B cell (primary cell): ENCODE measurements at regions not wholly inside any gene's neighbourhood (a gene's known extent, or its start where the extent isn't known, plus 50 kb on each side); places are given as distances from the start of the nearest gene placed in this dataset.

Experiments
- ATAC-seq: fragments of 200-7000 bp; cut with Tn5 transposase; one replicate; pipeline ENCODE4 v1.10.0; 2021; ENCODE audit warnings: low read depth, mild to moderate bottlenecking, moderate number of reproducible peaks, moderate library complexity
- CTCF ChIA-PET: fragments of 350-600 bp; sonication (Branson Sonifier 250); formaldehyde crosslinking; loops from one replicate; lab custom pipeline; 2021; ENCODE audit warnings: antibody characterized with exemption, inconsistent platforms; lab: Charles Lee
- POLR2A ChIA-PET: fragments of 350-600 bp; sonication (Branson Sonifier 250); formaldehyde crosslinking; loops from one replicate; lab custom pipeline; 2021; ENCODE audit warnings: antibody characterized with exemption; lab: Charles Lee
- DNase-seq: peaks from one replicate; pipeline ENCODE4 v3.0.0; 2013
- H2AFZ ChIP-seq: 2 replicates; pipeline ENCODE4 v1.6.1; 2012; ENCODE audit warnings: mild to moderate bottlenecking, low read depth, low read length; ENCODE audit not compliant: insufficient read depth, poor library complexity, severe bottlenecking
- H3K27ac ChIP-seq, 2 donors: 1 replicate in 1 of 2; 2 replicates in 1 of 2; pipeline ENCODE4 v1.5.1; 2012 to 2013; ENCODE audit warnings: low read length in 2 of 2, mild to moderate bottlenecking in 2 of 2, moderate library complexity in 1 of 2
- H3K27me3 ChIP-seq, 4 experiments: fragments of 200-600 bp in 1 of 4; sonication (generic) in 1 of 4; replicated peaks in 1 of 4; 1 replicate in 2 of 4; 2 replicates in 2 of 4; pipeline versions ENCODE4 v1.6.1 to v1.7.0; 2013 to 2016; ENCODE audit warnings: low read length in 3 of 4, mild to moderate bottlenecking in 2 of 4, mixed read lengths in 1 of 4, moderate library complexity in 1 of 4; ENCODE audit not compliant: insufficient read depth in 4 of 4, control insufficient read depth in 3 of 4; ENCODE audit errors: control extremely low read depth in 1 of 4
- H3K36me3 ChIP-seq, 2 experiments: replicated peaks in 1 of 2; 1 replicate in 1 of 2; 2 replicates in 1 of 2; pipeline versions ENCODE4 v1.6.1 to v1.7.1; 2013; ENCODE audit warnings: low read length in 1 of 2; ENCODE audit not compliant: insufficient read depth in 2 of 2, control insufficient read depth in 1 of 2; ENCODE audit errors: control extremely low read depth in 1 of 2, extremely low read depth in 1 of 2
- H3K4me1 ChIP-seq, 2 donors: fragments of 200-600 bp in 1 of 2; sonication (generic) in 1 of 2; 1 replicate in 1 of 2; 2 replicates in 1 of 2; pipeline versions ENCODE4 v1.5.1 to v1.6.1; 2013 to 2017; ENCODE audit warnings: low read length in 2 of 2; ENCODE audit not compliant: control insufficient read depth in 2 of 2, insufficient read depth in 2 of 2
- H3K4me2 ChIP-seq: replicated peaks from 2 replicates; pipeline ENCODE3; 2012; ENCODE audit warnings: mild to moderate bottlenecking, low read depth, low read length; ENCODE audit not compliant: poor library complexity, severe bottlenecking
- H3K4me3 ChIP-seq, 5 experiments: fragments of 200-600 bp in 1 of 5; sonication (generic) in 1 of 5; 1 replicate in 3 of 5; 2 replicates in 2 of 5; pipeline versions ENCODE4 v1.5.1 to v1.7.0; 2011 to 2016; ENCODE audit warnings: low read length in 4 of 5, mild to moderate bottlenecking in 4 of 5, low read depth in 2 of 5, control low read depth in 1 of 5, moderate library complexity in 1 of 5; ENCODE audit not compliant: insufficient read depth in 1 of 5; ENCODE audit errors: control extremely low read depth in 1 of 5, extremely low read depth in 1 of 5
- H3K79me2 ChIP-seq: fragments of 200-600 bp; sonication (generic); one replicate; pipeline ENCODE4 v1.6.0; 2016; ENCODE audit warnings: low read length; ENCODE audit not compliant: control insufficient read depth, insufficient read depth
- H3K9ac ChIP-seq: fragments of 200-600 bp; sonication (generic); 2 replicates; pipeline ENCODE4 v1.6.1; 2017; ENCODE audit warnings: mild to moderate bottlenecking, low read length, moderate library complexity
- H3K9me3 ChIP-seq, 3 donors: one replicate each; pipeline versions ENCODE4 v1.6.1 to v1.7.1; 2013; ENCODE audit warnings: low read length in 2 of 3; ENCODE audit not compliant: control insufficient read depth in 2 of 3, insufficient read depth in 1 of 3; ENCODE audit errors: control extremely low read depth in 1 of 3
- H4K20me1 ChIP-seq: 2 replicates; pipeline ENCODE4 v1.6.0; 2012; ENCODE audit warnings: mild to moderate bottlenecking, low read length; ENCODE audit not compliant: insufficient read depth, control insufficient read depth, poor library complexity, severe bottlenecking
- H3K27ac Mint-ChIP-seq: one replicate; pipeline ENCODE4 v1.8.0; 2021; ENCODE audit warnings: mixed read lengths
- H3K27me3 Mint-ChIP-seq: one replicate; pipeline ENCODE4 v1.8.0; 2021; ENCODE audit warnings: mixed read lengths
- H3K4me1 Mint-ChIP-seq: one replicate; pipeline ENCODE4 v1.8.0; 2021; ENCODE audit warnings: mixed read lengths
- H3K4me3 Mint-ChIP-seq: one replicate; pipeline ENCODE4 v1.8.0; 2021; ENCODE audit warnings: mixed read lengths
- H3K9me3 Mint-ChIP-seq: one replicate; pipeline ENCODE4 v1.8.0; 2022; ENCODE audit warnings: mixed read lengths; ENCODE audit not compliant: insufficient read depth
- EZH2 ChIP-seq: IDR thresholded peaks from 2 replicates; pipeline ENCODE4 v1.6.1; 2012; ENCODE audit warnings: borderline replicate concordance, low read depth, mild to moderate bottlenecking, moderate library complexity, low read length; ENCODE audit not compliant: insufficient read depth, poor library complexity, severe bottlenecking
- WGBS: methylation state at CpG from one replicate; pipeline ENCODE4 v1.1.5; 2013; ENCODE audit warnings: missing lambda C conversion rate; ENCODE audit not compliant: insufficient coverage; 5-methylcytosine and 5-hydroxymethylcytosine counted together
- intact Hi-C: fragments of 100-400 bp; cut with micrococcal nuclease; formaldehyde crosslinking; loops from one replicate; pipeline ENCODE4 v1.10.0; 2022
- TF ChIP-seq, protein P1 (sequence below): fragments of 200-600 bp; IDR thresholded peaks from one replicate; pipeline ENCODE4 v1.8.0; 2022; ENCODE audit warnings: antibody characterized with exemption, mild to moderate bottlenecking

GRCh38 chr6:126570507-126570906 is 230.6 kb downstream of the CENPW start:
- no peak overlapping the region for H2AFZ ChIP-seq
- no peak overlapping the region for H3K4me3 ChIP-seq
- no peaks in the 10 kb centered on the region for H3K27me3 ChIP-seq
- WGBS = no CpG with 5 or more reads among the region's 1 CpG
- no peaks in the 10 kb centered on the region for H3K9me3 Mint-ChIP-seq
- H3K27me3 Mint-ChIP-seq = no peaks in the 10 kb centered on the region
- no peaks in the 10 kb centered on the region for H3K4me1 ChIP-seq
- intact Hi-C loops = no loop called here
- H3K9ac ChIP-seq = no peak overlapping the region
- H4K20me1 ChIP-seq = no peaks in the 10 kb centered on the region
- ChIA-PET POLR2A (no interaction called here), CTCF (interaction anchor here (0.7 kb wide), 1 partner anchor 116 kb away, joined by 3 read pairs; no protein-coding TSS in a partner anchor)
- no peaks in the 10 kb centered on the region for H3K4me1 Mint-ChIP-seq
- TF ChIP-seq, protein P1, sequence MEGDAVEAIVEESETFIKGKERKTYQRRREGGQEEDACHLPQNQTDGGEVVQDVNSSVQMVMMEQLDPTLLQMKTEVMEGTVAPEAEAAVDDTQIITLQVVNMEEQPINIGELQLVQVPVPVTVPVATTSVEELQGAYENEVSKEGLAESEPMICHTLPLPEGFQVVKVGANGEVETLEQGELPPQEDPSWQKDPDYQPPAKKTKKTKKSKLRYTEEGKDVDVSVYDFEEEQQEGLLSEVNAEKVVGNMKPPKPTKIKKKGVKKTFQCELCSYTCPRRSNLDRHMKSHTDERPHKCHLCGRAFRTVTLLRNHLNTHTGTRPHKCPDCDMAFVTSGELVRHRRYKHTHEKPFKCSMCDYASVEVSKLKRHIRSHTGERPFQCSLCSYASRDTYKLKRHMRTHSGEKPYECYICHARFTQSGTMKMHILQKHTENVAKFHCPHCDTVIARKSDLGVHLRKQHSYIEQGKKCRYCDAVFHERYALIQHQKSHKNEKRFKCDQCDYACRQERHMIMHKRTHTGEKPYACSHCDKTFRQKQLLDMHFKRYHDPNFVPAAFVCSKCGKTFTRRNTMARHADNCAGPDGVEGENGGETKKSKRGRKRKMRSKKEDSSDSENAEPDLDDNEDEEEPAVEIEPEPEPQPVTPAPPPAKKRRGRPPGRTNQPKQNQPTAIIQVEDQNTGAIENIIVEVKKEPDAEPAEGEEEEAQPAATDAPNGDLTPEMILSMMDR = no peak
- TF ChIP-seq EZH2 = no peak
- H3K9me3 ChIP-seq = no peaks in the 10 kb centered on the region
- no peak for DNase-seq
- ATAC-seq = no peak
- no peak overlapping the region for H3K4me3 Mint-ChIP-seq
- H3K27ac ChIP-seq = no peak overlapping the region
- H3K79me2 ChIP-seq = no peaks in the 10 kb centered on the region
- no peak overlapping the region for H3K27ac Mint-ChIP-seq
- no peak overlapping the region for H3K4me2 ChIP-seq
- H3K36me3 ChIP-seq = no peaks in the 10 kb centered on the region

- Histone ChIP-seq H3K4me2 (no peak overlapping the region), H2AFZ (no peak overlapping the region), H3K4me3 (no peak overlapping the region), H3K27me3 (no peaks in the 10 kb centered on the region), H4K20me1 (no peaks in the 10 kb centered on the region), H3K9ac (no peak overlapping the region), H3K9me3 (no peaks in the 10 kb centered on the region), H3K79me2 (no peaks in the 10 kb centered on the region), H3K4me1 (no peaks in the 10 kb centered on the region), H3K36me3 (no peaks in the 10 kb centered on the region), H3K27ac (no peak overlapping the region)
- DNase-seq = no peak
- ChIA-PET CTCF (no interaction called here), POLR2A (no interaction called here)
- Mint-ChIP-seq H3K27ac (no peak overlapping the region), H3K4me3 (no peak overlapping the region), H3K27me3 (no peaks in the 10 kb centered on the region), H3K9me3 (no peaks in the 10 kb centered on the region), H3K4me1 (no peaks in the 10 kb centered on the region)
- no peak for ATAC-seq
- no peak for TF ChIP-seq EZH2
- TF ChIP-seq, protein P1 = no peak
- intact Hi-C loops = no loop called here
- no CpG with 5 or more reads among the region's 1 CpG for WGBS
Observed at GRCh38 chr6:126574301-126574700, 234.4 kb downstream of the CENPW start.
